Ovary (tissue), 7 donors: ENCODE measurements at regions not wholly inside any gene's neighbourhood (a gene's known extent, or its start where the extent isn't known, plus 50 kb on each side); places are given as distances from the start of the nearest gene placed in this dataset.

Experiments
- DNase-seq, 5 donors: peaks; one replicate each; pipeline ENCODE4 v3.0.0-alpha.2; 2019 to 2020
- H3K27ac ChIP-seq, 2 donors: fragments of 200-600 bp; one replicate each; pipeline versions ENCODE4 v1.5.1 to v1.8.0; 2019 to 2022
- H3K27me3 ChIP-seq: fragments of 200-600 bp; one replicate; pipeline ENCODE4 v1.8.0; 2022
- H3K36me3 ChIP-seq: fragments of 200-600 bp; sonication (generic); one replicate; pipeline ENCODE4 v1.5.1; 2019
- H3K4me1 ChIP-seq: one replicate; pipeline ENCODE4 v1.8.1; 2013; ENCODE audit warnings: mild to moderate bottlenecking, moderate library complexity; ENCODE audit not compliant: insufficient read depth
- H3K4me3 ChIP-seq: fragments of 200-600 bp; sonication (generic); one replicate; pipeline ENCODE4 v1.5.1; 2017
- H3K9me3 ChIP-seq, 2 donors: fragments of 200-600 bp in 1 of 2; sonication (generic) in 1 of 2; one replicate each; pipeline versions ENCODE4 v1.5.1 to v1.8.1; 2013 to 2019; ENCODE audit warnings: mild to moderate bottlenecking in 1 of 2, moderate library complexity in 1 of 2
- CTCF ChIP-seq, 3 donors: fragments of 450-650 bp in 2 of 3; fragments of 200-600 bp in 1 of 3; IDR thresholded peaks; one replicate each; pipeline versions ENCODE4 v1.5.1 to v1.8.0; 2016 to 2022; ENCODE audit warnings: antibody characterized with exemption in 3 of 3, mild to moderate bottlenecking in 1 of 3
- EP300 ChIP-seq: sonication (generic); formaldehyde crosslinking; IDR thresholded peaks from one replicate; pipeline ENCODE4 v1.6.1; 2017; ENCODE audit warnings: antibody characterized with exemption
- POLR2A ChIP-seq: fragments of 450-650 bp; IDR thresholded peaks from one replicate; pipeline ENCODE4 v1.6.1; 2017; ENCODE audit warnings: antibody characterized with exemption, mild to moderate bottlenecking, moderate library complexity
- WGBS, 3 donors: extraction: QIAGEN DNeasy Blood & Tissue Kit in 1 of 3; methylation state at CpG; one replicate each; pipeline versions ENCODE4 v1.1.5 to v1.1.7; 2013 to 2017; 5-methylcytosine and 5-hydroxymethylcytosine counted together
- intact Hi-C, 4 donors: fragments of 100-400 bp; cut with DNase I; formaldehyde crosslinking; loops; one replicate each; pipeline versions ENCODE4 v1.11.0 to v1.15.1; 2022 to 2023
- donor health status: DM: no; HTN: no; CAD: no; lungs with moderate emphysema.
- donor health status: DM: no; HTN: no; CAD: no.
- donor health status: Bipolar disorder and iron deficiency.
- donor health status: DM: no; HTN: no; CAD: no.
- donor health status: DM: yes; HTN: yes; CAD: no.

GRCh38 chr4:153060196-153060595 is 124.1 kb downstream of the FHDC1 start:
- H3K9me3 ChIP-seq = no peaks in the 10 kb centered on the region
- H3K4me1 ChIP-seq = no peaks in the 10 kb centered on the region
- H3K4me3 ChIP-seq = no peak overlapping the region
- 74 to 76% (median 75%) methylated on average over 6 of the region's 6 CpGs for WGBS, 3 donors
- no peaks in the 10 kb centered on the region for H3K27me3 ChIP-seq
- no peak overlapping the region for H3K27ac ChIP-seq
- no peaks in the 10 kb centered on the region for H3K36me3 ChIP-seq
- no peak for DNase-seq
- TF ChIP-seq EP300 (no peak), CTCF (IDR thresholded peaks at IDR 0.05) (no peak)
- intact Hi-C loops = no loop called here

GRCh38 chr4:153061971-153062370 is 125.8 kb downstream of the FHDC1 start:
- 95 to 97% (median 95%) methylated on average over 2 of the region's 2 CpGs for WGBS, 3 donors
- intact Hi-C loops = no loop called here

GRCh38 chr4:153062652-153063168 is 126.6 kb downstream of the FHDC1 start:
- Histone ChIP-seq H3K4me3 (no peak overlapping the region), H3K9me3 (no peaks in the 10 kb centered on the region), H3K4me1 (no peaks in the 10 kb centered on the region), H3K27ac (no peak overlapping the region), H3K27me3 (no peaks in the 10 kb centered on the region), H3K36me3 (no peaks in the 10 kb centered on the region)
- intact Hi-C loops = no loop called here
- WGBS, 3 donors = 90 to 92% (median 91%) methylated on average over 3 of the region's 3 CpGs
- TF ChIP-seq CTCF (IDR thresholded peaks at IDR 0.05) = no peak
- TF ChIP-seq EP300 = no peak
- TF ChIP-seq POLR2A = no peak
- no peak for DNase-seq

More at GRCh38 chr4:153061971-153062370, 125.8 kb downstream of the FHDC1 start:
- Histone ChIP-seq H3K27ac (no peak overlapping the region), H3K4me3 (no peak overlapping the region), H3K27me3 (no peaks in the 10 kb centered on the region), H3K4me1 (no peaks in the 10 kb centered on the region), H3K36me3 (no peaks in the 10 kb centered on the region), H3K9me3 (no peaks in the 10 kb centered on the region)
- DNase-seq = no peak
- TF ChIP-seq POLR2A (no peak), CTCF (IDR thresholded peaks at IDR 0.05) (no peak), EP300 (no peak)

GRCh38 chr4:153063490-153063889 is 127.4 kb downstream of the FHDC1 start:
- H3K9me3 ChIP-seq = no peaks in the 10 kb centered on the region
- intact Hi-C loops = no loop called here
- no peak overlapping the region for H3K4me3 ChIP-seq
- no peak for DNase-seq
- no peak for TF ChIP-seq EP300
- no peak for TF ChIP-seq CTCF (IDR thresholded peaks at IDR 0.05)
- TF ChIP-seq POLR2A = no peak
- H3K4me1 ChIP-seq = no peaks in the 10 kb centered on the region
- WGBS, 3 donors = 88 to 97% (median 90%) methylated on average over 4 of the region's 4 CpGs
- no peaks in the 10 kb centered on the region for H3K27me3 ChIP-seq
- H3K36me3 ChIP-seq = no peaks in the 10 kb centered on the region
- H3K27ac ChIP-seq = no peak overlapping the region
